Keratinocyte (primary cell): ENCODE measurements at regions not wholly inside any gene's neighbourhood (a gene's known extent, or its start where the extent isn't known, plus 50 kb on each side); places are given as distances from the start of the nearest gene placed in this dataset.

Experiments used
- EZH2 ChIP-seq: IDR thresholded peaks from one replicate; pipeline ENCODE4 v1.6.1; 2012; ENCODE audit warnings: inconsistent platforms, mild to moderate bottlenecking, low read length, moderate library complexity
- TF ChIP-seq, protein P1 (sequence below), 3 experiments: IDR thresholded peaks in 1 of 3; conservative IDR thresholded peaks in 1 of 3; optimal IDR thresholded peaks in 1 of 3; 2 replicates in 2 of 3; 3 replicates in 1 of 3; pipeline versions ENCODE3 to v1.5.1; 2011; ENCODE audit warnings: low read length in 3 of 3, mild to moderate bottlenecking in 3 of 3, moderate library complexity in 2 of 3, control low read depth in 1 of 3, inconsistent platforms in 1 of 3; ENCODE audit not compliant: insufficient read depth in 2 of 3; ENCODE audit errors: extremely low read depth in 1 of 3

DNA sequence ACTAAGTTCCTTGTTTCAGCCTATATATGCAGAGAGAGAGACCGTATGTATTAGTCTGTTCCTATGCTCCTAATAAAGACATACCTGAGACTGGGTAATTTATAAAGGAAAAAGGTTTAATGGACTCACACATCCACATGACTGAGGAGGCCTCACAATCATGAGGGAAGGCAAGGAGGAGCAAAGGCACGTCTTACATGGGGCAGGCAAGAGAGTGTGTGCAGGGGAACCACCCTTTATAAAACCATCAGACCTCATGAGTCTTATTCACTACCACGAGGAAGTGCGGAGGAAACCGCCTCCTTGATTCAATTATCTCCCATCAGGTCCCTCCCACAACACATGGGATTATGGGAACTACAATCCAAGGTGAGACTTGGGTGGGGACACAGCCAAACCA is 73.8 kb downstream of the TMEM18 start:
- TF ChIP-seq, protein P1, sequence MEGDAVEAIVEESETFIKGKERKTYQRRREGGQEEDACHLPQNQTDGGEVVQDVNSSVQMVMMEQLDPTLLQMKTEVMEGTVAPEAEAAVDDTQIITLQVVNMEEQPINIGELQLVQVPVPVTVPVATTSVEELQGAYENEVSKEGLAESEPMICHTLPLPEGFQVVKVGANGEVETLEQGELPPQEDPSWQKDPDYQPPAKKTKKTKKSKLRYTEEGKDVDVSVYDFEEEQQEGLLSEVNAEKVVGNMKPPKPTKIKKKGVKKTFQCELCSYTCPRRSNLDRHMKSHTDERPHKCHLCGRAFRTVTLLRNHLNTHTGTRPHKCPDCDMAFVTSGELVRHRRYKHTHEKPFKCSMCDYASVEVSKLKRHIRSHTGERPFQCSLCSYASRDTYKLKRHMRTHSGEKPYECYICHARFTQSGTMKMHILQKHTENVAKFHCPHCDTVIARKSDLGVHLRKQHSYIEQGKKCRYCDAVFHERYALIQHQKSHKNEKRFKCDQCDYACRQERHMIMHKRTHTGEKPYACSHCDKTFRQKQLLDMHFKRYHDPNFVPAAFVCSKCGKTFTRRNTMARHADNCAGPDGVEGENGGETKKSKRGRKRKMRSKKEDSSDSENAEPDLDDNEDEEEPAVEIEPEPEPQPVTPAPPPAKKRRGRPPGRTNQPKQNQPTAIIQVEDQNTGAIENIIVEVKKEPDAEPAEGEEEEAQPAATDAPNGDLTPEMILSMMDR (optimal IDR thresholded peaks at IDR 0.05 in 1 of 3, IDR thresholded peaks at IDR 0.05 in 1 of 3, conservative IDR thresholded peaks at IDR 0.05 in 1 of 3; ENCODE audit: extremely low read depth in 1 of 3, insufficient read depth in 2 of 3, low read length in 3 of 3): no peak
- no peak for TF ChIP-seq EZH2
